Testis (tissue), 2 donors: ENCODE measurements at regions not wholly inside any gene's neighbourhood (a gene's known extent, or its start where the extent isn't known, plus 50 kb on each side); places are given as distances from the start of the nearest gene placed in this dataset.

ENCODE experiments used
- CTCF ChIP-seq, 3 experiments: fragments of 450-650 bp in 2 of 3; fragments of 200-600 bp in 1 of 3; sonication (generic) in 1 of 3; IDR thresholded peaks; one replicate each; pipeline ENCODE4 v1.5.1; 2016 to 2019; ENCODE audit warnings: antibody characterized with exemption in 3 of 3, mild to moderate bottlenecking in 2 of 3, moderate library complexity in 1 of 3
- POLR2A ChIP-seq: fragments of 450-650 bp; IDR thresholded peaks from one replicate; pipeline ENCODE4 v1.6.1; 2017; ENCODE audit warnings: antibody characterized with exemption, mild to moderate bottlenecking, moderate library complexity

- TF ChIP-seq CTCF (IDR thresholded peaks at IDR 0.05) (no peak), POLR2A (no peak)
Measured at GRCh38 chr12:46546634-46547273, 174.2 kb upstream of the SLC38A2 start.
